ENCODE measurements at regions not wholly inside any gene's neighbourhood (a gene's known extent, or its start where the extent isn't known, plus 50 kb on each side); places are given as distances from the start of the nearest gene placed in this dataset.

GRCh38 chr10:94210440-94211168, 152.1 kb downstream of the NOC3L start:
- peaks cover 7% of the 10 kb centered on the region for H3K27me3 Mint-ChIP-seq
- intact Hi-C loops (cut with micrococcal nuclease): no loop called here
- no peak overlapping the region for H3K27ac Mint-ChIP-seq
- H3K36me3 Mint-ChIP-seq (ENCODE audit: low read depth): no peaks in the 10 kb centered on the region
- no peak overlapping the region for H3K4me3 Mint-ChIP-seq
- ChIA-PET CTCF (no interaction called here), POLR2A (no interaction called here)
- H3K4me1 Mint-ChIP-seq: no peaks in the 10 kb centered on the region
- TF ChIP-seq, protein P1, sequence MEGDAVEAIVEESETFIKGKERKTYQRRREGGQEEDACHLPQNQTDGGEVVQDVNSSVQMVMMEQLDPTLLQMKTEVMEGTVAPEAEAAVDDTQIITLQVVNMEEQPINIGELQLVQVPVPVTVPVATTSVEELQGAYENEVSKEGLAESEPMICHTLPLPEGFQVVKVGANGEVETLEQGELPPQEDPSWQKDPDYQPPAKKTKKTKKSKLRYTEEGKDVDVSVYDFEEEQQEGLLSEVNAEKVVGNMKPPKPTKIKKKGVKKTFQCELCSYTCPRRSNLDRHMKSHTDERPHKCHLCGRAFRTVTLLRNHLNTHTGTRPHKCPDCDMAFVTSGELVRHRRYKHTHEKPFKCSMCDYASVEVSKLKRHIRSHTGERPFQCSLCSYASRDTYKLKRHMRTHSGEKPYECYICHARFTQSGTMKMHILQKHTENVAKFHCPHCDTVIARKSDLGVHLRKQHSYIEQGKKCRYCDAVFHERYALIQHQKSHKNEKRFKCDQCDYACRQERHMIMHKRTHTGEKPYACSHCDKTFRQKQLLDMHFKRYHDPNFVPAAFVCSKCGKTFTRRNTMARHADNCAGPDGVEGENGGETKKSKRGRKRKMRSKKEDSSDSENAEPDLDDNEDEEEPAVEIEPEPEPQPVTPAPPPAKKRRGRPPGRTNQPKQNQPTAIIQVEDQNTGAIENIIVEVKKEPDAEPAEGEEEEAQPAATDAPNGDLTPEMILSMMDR (IDR thresholded peaks at IDR 0.05): no peak
- ATAC-seq (ENCODE audit: low read depth): no peak
- H3K9me3 Mint-ChIP-seq: no peaks in the 10 kb centered on the region
- DNase-seq: no peak

- Mint-ChIP-seq H3K4me3 (no peak overlapping the region), H3K4me1 (no peaks in the 10 kb centered on the region), H3K27me3 (peaks cover 7% of the 10 kb centered on the region), H3K9me3 (no peaks in the 10 kb centered on the region), H3K27ac (no peak overlapping the region), H3K36me3 (ENCODE audit: low read depth) (no peaks in the 10 kb centered on the region)
- ChIA-PET CTCF (no interaction called here), POLR2A (no interaction called here)
- intact Hi-C loops (cut with micrococcal nuclease): no loop called here
- DNase-seq (no peak), ATAC-seq (ENCODE audit: low read depth) (no peak)
- TF ChIP-seq, protein P1 (IDR thresholded peaks at IDR 0.05): no peak
These were observed 151.6 kb downstream of the NOC3L start for GRCh38 chr10:94211169-94211510.

DNA sequence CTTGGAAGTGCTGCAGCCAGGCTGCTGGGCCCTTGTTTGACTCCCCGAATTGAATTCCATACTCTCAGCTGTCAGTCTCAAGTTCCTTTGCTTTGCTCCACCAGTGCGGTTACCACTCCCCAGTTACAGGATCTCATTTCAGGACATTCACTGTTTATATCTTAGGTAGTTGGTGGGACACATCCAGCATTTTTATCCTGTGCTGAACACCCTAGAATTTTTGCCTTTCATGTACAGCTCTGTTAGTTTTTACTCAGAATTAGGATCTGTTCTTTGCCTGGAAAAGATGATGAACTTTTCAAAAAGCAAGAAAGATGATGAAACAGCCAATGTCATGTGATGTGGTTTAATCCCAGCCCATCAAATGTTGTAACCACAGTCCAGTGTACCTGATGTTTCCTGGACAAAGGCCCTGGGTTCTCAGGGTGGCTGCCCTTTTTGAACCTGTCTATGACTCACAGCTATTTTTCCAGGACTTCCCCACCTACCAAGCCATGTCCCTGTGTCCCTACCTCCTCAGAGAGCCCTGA, 149.7 kb downstream of the NOC3L start:
- Mint-ChIP-seq H3K9me3 (no peaks in the 10 kb centered on the region), H3K27ac (no peak overlapping the region), H3K4me3 (no peak overlapping the region), H3K4me1 (no peaks in the 10 kb centered on the region), H3K36me3 (ENCODE audit: low read depth) (no peaks in the 10 kb centered on the region), H3K27me3 (peaks cover 7% of the 10 kb centered on the region)
- intact Hi-C loops (cut with micrococcal nuclease): no loop called here
- ChIA-PET CTCF (no interaction called here), POLR2A (no interaction called here)
- TF ChIP-seq, protein P1 (IDR thresholded peaks at IDR 0.05): no peak
- no peak for ATAC-seq (ENCODE audit: low read depth)
- DNase-seq: no peak

DNA sequence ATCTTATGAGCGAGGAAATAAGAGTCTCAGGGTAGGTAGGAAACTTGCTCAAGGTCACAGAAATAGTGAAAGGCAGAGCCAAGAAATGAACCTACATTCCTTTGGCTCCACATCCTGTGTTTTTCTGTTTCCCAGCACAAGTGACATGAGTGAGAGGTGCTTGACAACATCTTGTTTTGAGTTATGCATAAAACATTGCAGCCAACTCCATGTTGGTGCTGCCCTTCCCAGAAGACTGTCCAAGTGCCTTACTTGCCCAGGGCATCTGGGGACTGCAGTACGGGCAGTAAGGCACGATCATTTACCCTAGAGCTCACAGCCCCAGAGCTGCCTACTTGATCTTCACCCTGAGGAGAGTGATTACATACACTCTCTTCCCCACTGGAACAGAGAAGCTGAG, 148.8 kb downstream of the NOC3L start:
- CTCF ChIA-PET: no interaction called here
- no peak for DNase-seq
- TF ChIP-seq, protein P1 (IDR thresholded peaks at IDR 0.05): no peak
- Mint-ChIP-seq H3K4me1 (no peaks in the 10 kb centered on the region), H3K4me3 (no peak overlapping the region), H3K36me3 (ENCODE audit: low read depth) (no peaks in the 10 kb centered on the region), H3K27me3 (peaks cover 10% of the 10 kb centered on the region), H3K9me3 (no peaks in the 10 kb centered on the region), H3K27ac (no peak overlapping the region)
- intact Hi-C loops (cut with micrococcal nuclease): no loop called here
- no peak for ATAC-seq (ENCODE audit: low read depth)
- POLR2A ChIA-PET: no interaction called here

- TF ChIP-seq, protein P1 (IDR thresholded peaks at IDR 0.05): no peak
- Mint-ChIP-seq H3K27me3 (peaks cover 13% of the 10 kb centered on the region), H3K36me3 (ENCODE audit: low read depth) (no peaks in the 10 kb centered on the region), H3K4me3 (no peak overlapping the region), H3K9me3 (no peaks in the 10 kb centered on the region), H3K4me1 (no peaks in the 10 kb centered on the region), H3K27ac (no peak overlapping the region)
- no peak for ATAC-seq (ENCODE audit: low read depth)
- CTCF ChIA-PET: no interaction called here
- POLR2A ChIA-PET: no interaction called here
- intact Hi-C loops (cut with micrococcal nuclease): no loop called here
- DNase-seq: no peak
These were observed 148.3 kb downstream of the NOC3L start for GRCh38 chr10:94214481-94214893.

Measured in activated B cell treated with CpG ODN at 0.5 μM for 24 hours (primary cell).